IMR-90 (cell line): ENCODE measurements at regions not wholly inside any gene's neighbourhood (a gene's known extent, or its start where the extent isn't known, plus 50 kb on each side); places are given as distances from the start of the nearest gene placed in this dataset.

Source experiments
- ATAC-seq: fragments of 200-7000 bp; cut with Tn5 transposase; 2 replicates; pipeline ENCODE4 v1.9.1; 2020; ENCODE audit warnings: low read depth, mild to moderate bottlenecking, moderate library complexity
- BruUV-seq: library from RNA; stranded (reverse); fragments of 400-500 nt; replicated peaks from 2 replicates; lab custom pipeline; 2021; lab: Mats Ljungman, UMichigan
- CTCF ChIA-PET: fragments of 300-600 bp; formaldehyde crosslinking; extraction: SDS; loops from one replicate; lab custom pipeline; 2021; ENCODE audit warnings: antibody characterized with exemption; lab: Yijun Ruan, JAX
- POLR2A ChIA-PET: fragments of 300-600 bp; sonication (Branson Sonifier 250); formaldehyde crosslinking; loops from one replicate; lab custom pipeline; 2022; ENCODE audit warnings: antibody characterized with exemption; ENCODE audit not compliant: unreplicated experiment; lab: Charles Lee
- DNase-seq: peaks from one replicate; pipeline ENCODE4 v3.0.0; 2013
- H2AFZ ChIP-seq: replicated peaks from 2 replicates; pipeline ENCODE3; 2013; ENCODE audit warnings: low read length, mild to moderate bottlenecking; ENCODE audit not compliant: poor library complexity
- H2AK5ac ChIP-seq: 2 replicates; pipeline ENCODE4 v1.6.1; 2013; ENCODE audit warnings: low read depth, low read length, inconsistent platforms
- H2AK9ac ChIP-seq: replicated peaks from 2 replicates; pipeline ENCODE3; 2013; ENCODE audit warnings: mild to moderate bottlenecking, low read depth, low read length, moderate library complexity; ENCODE audit not compliant: poor library complexity
- H2BK120ac ChIP-seq: 2 replicates; pipeline ENCODE4 v1.6.1; 2013; ENCODE audit warnings: low read depth, low read length, inconsistent platforms
- H2BK15ac ChIP-seq: 3 replicates; pipeline ENCODE4 v1.6.1; 2013; ENCODE audit warnings: low read depth, low read length, inconsistent platforms
- H2BK20ac ChIP-seq: 2 replicates; pipeline ENCODE4 v1.6.1; 2013; ENCODE audit warnings: low read depth, mild to moderate bottlenecking, inconsistent platforms, low read length, moderate library complexity
- H2BK5ac ChIP-seq: 2 replicates; pipeline ENCODE4 v1.6.1; 2013; ENCODE audit warnings: mild to moderate bottlenecking, low read depth, low read length, inconsistent platforms; ENCODE audit not compliant: poor library complexity, severe bottlenecking
- H3K14ac ChIP-seq: replicated peaks from 2 replicates; pipeline ENCODE4 v1.6.1; 2013; ENCODE audit warnings: low read depth, low read length, inconsistent platforms
- H3K18ac ChIP-seq: 2 replicates; pipeline ENCODE4 v1.6.1; 2013; ENCODE audit warnings: low read depth, low read length, control low read depth
- H3K23ac ChIP-seq: 2 replicates; pipeline ENCODE4 v1.6.1; 2013; ENCODE audit warnings: low read depth, low read length, inconsistent platforms
- H3K27ac ChIP-seq: 2 replicates; pipeline ENCODE4 v1.5.1; 2013; ENCODE audit warnings: mild to moderate bottlenecking, control low read depth, low read length; ENCODE audit not compliant: insufficient read depth
- H3K27me3 ChIP-seq: 2 replicates; pipeline ENCODE4 v1.6.1; 2013; ENCODE audit warnings: low read length; ENCODE audit not compliant: control insufficient read depth, insufficient read depth
- H3K36me3 ChIP-seq: 2 replicates; pipeline ENCODE4 v1.6.1; 2013; ENCODE audit warnings: low read length, mixed read lengths; ENCODE audit not compliant: control insufficient read depth, insufficient read depth
- H3K4ac ChIP-seq: 2 replicates; pipeline ENCODE4 v1.6.1; 2013; ENCODE audit warnings: low read depth, low read length, inconsistent platforms
- H3K4me1 ChIP-seq: 2 replicates; pipeline ENCODE4 v1.6.1; 2013; ENCODE audit warnings: low read length, mixed read lengths; ENCODE audit not compliant: control insufficient read depth, insufficient read depth
- H3K4me2 ChIP-seq: 2 replicates; pipeline ENCODE4 v1.6.1; 2013; ENCODE audit warnings: low read depth, mild to moderate bottlenecking, control low read depth, low read length, moderate library complexity
- H3K4me3 ChIP-seq: 2 replicates; pipeline ENCODE4 v1.5.1; 2013; ENCODE audit warnings: low read depth, mild to moderate bottlenecking, control low read depth, low read length, moderate library complexity; ENCODE audit not compliant: insufficient read depth
- H3K56ac ChIP-seq: 2 replicates; pipeline ENCODE4 v1.6.1; 2013; ENCODE audit warnings: low read length, inconsistent platforms; ENCODE audit not compliant: insufficient read depth; ENCODE audit errors: extremely low read depth
- H3K79me1 ChIP-seq, 2 experiments: 2 replicates each; pipeline ENCODE4 v1.6.1; 2013; ENCODE audit warnings: low read length in 2 of 2, inconsistent platforms in 1 of 2, low read depth in 1 of 2
- H3K9ac ChIP-seq: 2 replicates; pipeline ENCODE4 v1.6.1; 2013; ENCODE audit warnings: low read depth, low read length, control low read depth
- H3K9me1 ChIP-seq: 2 replicates; pipeline ENCODE4 v1.6.1; 2013; ENCODE audit warnings: low read length, inconsistent platforms; ENCODE audit not compliant: insufficient read depth
- H3K9me3 ChIP-seq: 2 replicates; pipeline ENCODE4 v1.6.1; 2013; ENCODE audit warnings: low read length; ENCODE audit not compliant: control insufficient read depth, insufficient read depth
- H4K20me1 ChIP-seq: 2 replicates; pipeline ENCODE4 v1.6.1; 2013; ENCODE audit warnings: low read length, inconsistent platforms; ENCODE audit not compliant: insufficient read depth
- H4K5ac ChIP-seq: 2 replicates; pipeline ENCODE4 v1.6.1; 2013; ENCODE audit warnings: mild to moderate bottlenecking, low read depth, low read length, control low read depth
- H4K8ac ChIP-seq, 2 experiments: 2 replicates each; pipeline ENCODE4 v1.6.1; 2013; ENCODE audit warnings: low read depth in 2 of 2, low read length in 2 of 2, control low read depth in 1 of 2, inconsistent platforms in 1 of 2
- H4K91ac ChIP-seq: 2 replicates; pipeline ENCODE4 v1.6.1; 2013; ENCODE audit warnings: low read depth, low read length, inconsistent platforms; ENCODE audit not compliant: insufficient read depth
- BHLHE40 ChIP-seq: fragments of 150-350 bp; IDR thresholded peaks from 2 replicates; pipeline ENCODE4 v1.6.1; 2016; ENCODE audit warnings: mild to moderate bottlenecking, low read depth, low read length
- CEBPB ChIP-seq: IDR thresholded peaks from 2 replicates; pipeline ENCODE4 v1.6.1; 2012; ENCODE audit warnings: low read depth, low read length, improper control_type of control experiment
- CHD1 ChIP-seq: IDR thresholded peaks from 2 replicates; pipeline ENCODE4 v1.6.1; 2012; ENCODE audit warnings: low read depth, low read length, improper control_type of control experiment
- MAZ ChIP-seq: IDR thresholded peaks from 2 replicates; pipeline ENCODE4 v1.6.1; 2012; ENCODE audit warnings: low read depth, mild to moderate bottlenecking, low read length, improper control_type of control experiment, moderate library complexity, borderline replicate concordance
- NFE2L2 ChIP-seq: fragments of 150-350 bp; IDR thresholded peaks from 2 replicates; pipeline ENCODE4 v1.6.1; 2016; ENCODE audit warnings: low read depth, mild to moderate bottlenecking, low read length
- POLR2A ChIP-seq: IDR thresholded peaks from 2 replicates; pipeline ENCODE4 v1.6.1; 2012; ENCODE audit warnings: mild to moderate bottlenecking, low read depth, low read length
- RAD21 ChIP-seq: IDR thresholded peaks from 2 replicates; pipeline ENCODE4 v1.6.1; 2012; ENCODE audit warnings: low read length, improper control_type of control experiment
- RCOR1 ChIP-seq: IDR thresholded peaks from 2 replicates; pipeline ENCODE4 v1.6.1; 2012; ENCODE audit warnings: mild to moderate bottlenecking, low read length, improper control_type of control experiment; ENCODE audit not compliant: insufficient replicate concordance
- SMC3 ChIP-seq: fragments of 150-350 bp; IDR thresholded peaks from 2 replicates; pipeline ENCODE4 v1.6.1; 2016; ENCODE audit warnings: low read depth, mild to moderate bottlenecking, antibody characterized with exemption, low read length, moderate library complexity
- USF2 ChIP-seq: fragments of 150-350 bp; IDR thresholded peaks from 2 replicates; pipeline ENCODE4 v1.6.1; 2017; ENCODE audit warnings: mild to moderate bottlenecking, antibody characterized with exemption, low read length, low read depth
- WGBS, 2 experiments: methylation state at CpG; one replicate each; pipeline versions ENCODE4 v1.1.5 to v1.1.7; 2013; ENCODE audit warnings: missing lambda C conversion rate in 2 of 2; ENCODE audit not compliant: insufficient read length in 1 of 2; ENCODE audit errors: extremely low coverage in 2 of 2; 5-methylcytosine and 5-hydroxymethylcytosine counted together
- dilution Hi-C: fragments of 300-500 bp; cut with HindIII; formaldehyde crosslinking; loops from one replicate; pipeline ENCODE4 v1.14.3; 2018; ENCODE audit warnings: low sequenced_read_pairs; ENCODE audit not compliant: unreplicated experiment
- in situ Hi-C: fragments of 300-500 bp; cut with MboI; formaldehyde crosslinking; loops from 3 replicates; pipeline ENCODE4 v1.14.3; 2019; ENCODE audit warnings: low sequenced_read_pairs, inconsistent platforms, mixed read lengths
- intact Hi-C: fragments of 100-400 bp; cut with micrococcal nuclease; formaldehyde crosslinking; loops from 2 replicates; pipeline ENCODE4 v1.10.0; 2022

DNA sequence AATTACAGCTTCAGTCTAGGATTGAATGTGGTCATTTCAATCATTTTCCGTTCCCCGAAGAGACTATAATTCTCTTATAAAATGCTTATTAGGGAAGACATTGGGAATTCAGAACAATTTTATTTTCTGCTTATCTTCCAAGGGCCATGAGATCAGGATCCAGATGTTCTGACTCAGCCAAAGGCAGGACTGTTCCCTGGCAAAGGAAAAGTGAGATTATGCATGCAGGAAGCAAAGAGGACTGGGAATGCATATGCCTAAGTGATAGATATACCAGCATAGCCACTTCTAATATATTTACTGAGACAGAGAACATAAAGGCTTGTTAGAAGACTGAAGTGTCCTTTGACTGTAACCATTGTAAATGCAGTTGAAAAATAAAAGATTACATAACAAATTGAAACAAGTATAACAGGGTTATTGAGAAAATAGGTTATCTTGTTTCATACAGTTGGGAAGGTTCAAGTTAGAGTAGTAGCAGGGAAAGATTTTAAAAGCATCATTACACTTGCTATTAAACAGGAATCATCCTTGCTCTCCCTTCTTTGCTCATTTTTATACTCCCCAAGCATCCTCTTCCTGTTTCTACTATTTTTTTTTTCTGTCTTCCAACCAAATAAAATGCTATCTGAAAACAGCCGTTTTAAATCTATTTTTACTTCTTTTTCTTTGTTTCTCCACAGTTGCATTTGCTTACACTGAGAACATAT, 439.6 kb upstream of the ADAMTS5 start:
- Histone ChIP-seq H3K23ac (no peak overlapping the region), H3K79me1 (no peaks in the 10 kb centered on the region), H3K18ac (0 out of 2 replicates have a peak overlapping the region, but pooled peaks have one; percentile 22), H3K9ac (no peak overlapping the region), H2BK15ac (no peak overlapping the region), H3K56ac (no peak overlapping the region), H3K4me1 (0 out of 2 replicates have a peak, but pooled peaks cover 3% of the 10 kb centered on the region), H3K4me3 (no peak overlapping the region), H3K27me3 (no peaks in the 10 kb centered on the region), H4K91ac (no peak overlapping the region), H3K36me3 (no peaks in the 10 kb centered on the region), H2BK5ac (no peak overlapping the region), H2BK120ac (no peak overlapping the region), H2AK5ac (no peak overlapping the region), H3K4ac (no peak overlapping the region), H4K8ac (no peak overlapping the region), H3K27ac (no peak overlapping the region), H3K9me3 (no peaks in the 10 kb centered on the region), H2AFZ (no peak overlapping the region), H4K20me1 (no peaks in the 10 kb centered on the region), H3K14ac (no peak overlapping the region), H2BK20ac (no peak overlapping the region), H3K4me2 (no peak overlapping the region), H3K9me1 (0 out of 2 replicates have a peak, but pooled peaks cover 2% of the 10 kb centered on the region), H2AK9ac (no peak overlapping the region), H4K5ac (0 out of 2 replicates have a peak overlapping the region, but pooled peaks have one; percentile 34)
- ATAC-seq: peak; percentile 65
- in situ Hi-C loops (no loop called here), intact Hi-C loops (no loop called here), dilution Hi-C loops (no loop called here)
- CTCF ChIA-PET: no interaction called here
- POLR2A ChIA-PET: no interaction called here
- WGBS, 2 experiments: no CpG with 5 or more reads among the region's 3 CpGs
- no TSS peak for BruUV-seq
- DNase-seq: peak; percentile 79
- TF ChIP-seq POLR2A (no peak), MAZ (no peak), RAD21 (no peak), CEBPB (no peak), SMC3 (no peak), RCOR1 (no peak), CHD1 (no peak), NFE2L2 (no peak), BHLHE40 (no peak), USF2 (no peak)
